ENCODE measurements at regions not wholly inside any gene's neighbourhood (a gene's known extent, or its start where the extent isn't known, plus 50 kb on each side); places are given as distances from the start of the nearest gene placed in this dataset.

DNA sequence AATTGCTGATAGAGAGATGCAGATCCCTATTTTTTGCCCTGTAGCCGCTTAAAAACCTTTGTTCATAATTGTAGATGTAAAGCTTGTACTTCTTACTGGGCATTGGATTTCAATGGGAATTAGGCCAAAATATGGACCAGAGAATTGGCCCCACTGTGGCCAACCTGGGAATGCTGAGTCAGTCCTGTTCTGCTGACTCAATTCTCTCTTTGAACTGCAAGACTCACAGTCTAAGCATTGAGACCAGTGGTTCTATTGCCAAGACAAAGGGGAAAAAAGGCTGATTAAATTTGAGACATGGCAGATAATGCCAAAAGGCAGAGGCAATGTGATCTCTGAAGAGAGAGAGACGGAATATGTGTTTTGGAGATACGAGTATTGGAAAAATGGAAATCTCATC is 72.5 kb upstream of the UBL3 start:
- H3K9ac ChIP-seq (ENCODE audit: insufficient read depth in 1 of 2, low read depth in 2 of 2, low read length in 2 of 2), result no peak overlapping the region
- no peaks in the 10 kb centered on the region for H3K27me3 ChIP-seq (ENCODE audit: control insufficient read depth in 2 of 2, insufficient read depth in 2 of 2, low read length in 2 of 2)
- H3K4me1 ChIP-seq (replicated peaks in 1 of 2; ENCODE audit: control insufficient read depth in 2 of 2, insufficient read depth in 2 of 2, low read length in 2 of 2), result no peaks in the 10 kb centered on the region; a peak in 2 of 5 replicates
- no peaks in the 10 kb centered on the region for H3K36me3 ChIP-seq (ENCODE audit: control insufficient read depth, insufficient read depth, low read length)
- no peak for DNase-seq (ENCODE audit: extremely low read depth in 1 of 4, low spot score in 3 of 4)
- H4K20me1 ChIP-seq (replicated peaks; ENCODE audit: control insufficient read depth, insufficient read depth, low read length), result no peaks in the 10 kb centered on the region
- ATAC-seq, result no peak
- WGBS (ENCODE audit: insufficient coverage, low coverage, missing lambda C conversion rate), result 59% methylated on average over 3 of the region's 3 CpGs
- H2AFZ ChIP-seq (ENCODE audit: low read depth, low read length), result no peak overlapping the region
- no peak overlapping the region for H3K4me3 ChIP-seq
- ChIA-PET POLR2A (interaction anchor here (1.7 kb wide), 1 partner anchor 10 kb away, joined by 4 read pairs; no protein-coding TSS in a partner anchor), CTCF (ENCODE audit: low intra/inter-chr PET ratio) (no interaction called here)
- no peaks in the 10 kb centered on the region for H3K79me2 ChIP-seq (ENCODE audit: control insufficient read depth, insufficient read depth, low read length)
- in situ Hi-C loops (cut with MboI) (no loop called here), intact Hi-C loops (cut with micrococcal nuclease) (no loop called here)
- H3K4me2 ChIP-seq (ENCODE audit: insufficient read depth, low read length), result no peak overlapping the region
- no peaks in the 10 kb centered on the region for H3K9me1 ChIP-seq (ENCODE audit: control insufficient read depth, insufficient read depth, low read length)
- BruUV-seq (replicated peaks), result no TSS peak
- no peak overlapping the region for H3K27ac ChIP-seq (ENCODE audit: extremely low read depth, low read depth, low read length)
- no peaks in the 10 kb centered on the region for H3K9me3 ChIP-seq (replicated peaks; ENCODE audit: control insufficient read depth, insufficient read depth, low read depth, low read length)
- FAIRE-seq, result no peak
- TF ChIP-seq POLR2H (tag; IDR thresholded peaks at IDR 0.05; ENCODE audit: low read depth) (no peak), CSDE1 (IDR thresholded peaks at IDR 0.05) (no peak), CHCHD3 (CRISPR knock-in tag; IDR thresholded peaks at IDR 0.05) (no peak), MTA2 (IDR thresholded peaks at IDR 0.05; ENCODE audit: low read depth) (no peak), ASH1L (IDR thresholded peaks at IDR 0.05; ENCODE audit: borderline replicate concordance, low read depth, partially characterized antibody) (no peak), TARDBP (IDR thresholded peaks at IDR 0.05) (no peak), BRD4 (IDR thresholded peaks at IDR 0.05) (no peak), OTX1 (CRISPR knock-in tag; IDR thresholded peaks at IDR 0.05) (no peak), ZNF133 (CRISPR knock-in tag; IDR thresholded peaks at IDR 0.05) (no peak), C11orf30 (IDR thresholded peaks at IDR 0.05; ENCODE audit: low read depth) (peak; percentile 37; the same call in 1 of the 2 replicates), BACH1 (tag; IDR thresholded peaks at IDR 0.05) (peak; percentile 63; the same call in 1 of the 2 replicates), SRSF3 (IDR thresholded peaks at IDR 0.05; ENCODE audit: insufficient read depth, low read length) (no peak), PML (IDR thresholded peaks at IDR 0.05; ENCODE audit: low read length) (no peak), CHD1 (IDR thresholded peaks at IDR 0.05; ENCODE audit: low read length) (no peak)
- TF ChIP-seq, protein P1, sequence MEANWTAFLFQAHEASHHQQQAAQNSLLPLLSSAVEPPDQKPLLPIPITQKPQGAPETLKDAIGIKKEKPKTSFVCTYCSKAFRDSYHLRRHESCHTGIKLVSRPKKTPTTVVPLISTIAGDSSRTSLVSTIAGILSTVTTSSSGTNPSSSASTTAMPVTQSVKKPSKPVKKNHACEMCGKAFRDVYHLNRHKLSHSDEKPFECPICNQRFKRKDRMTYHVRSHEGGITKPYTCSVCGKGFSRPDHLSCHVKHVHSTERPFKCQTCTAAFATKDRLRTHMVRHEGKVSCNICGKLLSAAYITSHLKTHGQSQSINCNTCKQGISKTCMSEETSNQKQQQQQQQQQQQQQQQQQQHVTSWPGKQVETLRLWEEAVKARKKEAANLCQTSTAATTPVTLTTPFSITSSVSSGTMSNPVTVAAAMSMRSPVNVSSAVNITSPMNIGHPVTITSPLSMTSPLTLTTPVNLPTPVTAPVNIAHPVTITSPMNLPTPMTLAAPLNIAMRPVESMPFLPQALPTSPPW (CRISPR knock-in tag; IDR thresholded peaks at IDR 0.05), result no peak
- TF ChIP-seq, protein P2, sequence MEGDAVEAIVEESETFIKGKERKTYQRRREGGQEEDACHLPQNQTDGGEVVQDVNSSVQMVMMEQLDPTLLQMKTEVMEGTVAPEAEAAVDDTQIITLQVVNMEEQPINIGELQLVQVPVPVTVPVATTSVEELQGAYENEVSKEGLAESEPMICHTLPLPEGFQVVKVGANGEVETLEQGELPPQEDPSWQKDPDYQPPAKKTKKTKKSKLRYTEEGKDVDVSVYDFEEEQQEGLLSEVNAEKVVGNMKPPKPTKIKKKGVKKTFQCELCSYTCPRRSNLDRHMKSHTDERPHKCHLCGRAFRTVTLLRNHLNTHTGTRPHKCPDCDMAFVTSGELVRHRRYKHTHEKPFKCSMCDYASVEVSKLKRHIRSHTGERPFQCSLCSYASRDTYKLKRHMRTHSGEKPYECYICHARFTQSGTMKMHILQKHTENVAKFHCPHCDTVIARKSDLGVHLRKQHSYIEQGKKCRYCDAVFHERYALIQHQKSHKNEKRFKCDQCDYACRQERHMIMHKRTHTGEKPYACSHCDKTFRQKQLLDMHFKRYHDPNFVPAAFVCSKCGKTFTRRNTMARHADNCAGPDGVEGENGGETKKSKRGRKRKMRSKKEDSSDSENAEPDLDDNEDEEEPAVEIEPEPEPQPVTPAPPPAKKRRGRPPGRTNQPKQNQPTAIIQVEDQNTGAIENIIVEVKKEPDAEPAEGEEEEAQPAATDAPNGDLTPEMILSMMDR (IDR thresholded peaks at IDR 0.05 in 2 of 3, conservative IDR thresholded peaks at IDR 0.05 in 1 of 3; ENCODE audit: insufficient read depth in 2 of 3, low read depth in 1 of 3, low read length in 3 of 3), result no peak
- TF ChIP-seq, protein P3, sequence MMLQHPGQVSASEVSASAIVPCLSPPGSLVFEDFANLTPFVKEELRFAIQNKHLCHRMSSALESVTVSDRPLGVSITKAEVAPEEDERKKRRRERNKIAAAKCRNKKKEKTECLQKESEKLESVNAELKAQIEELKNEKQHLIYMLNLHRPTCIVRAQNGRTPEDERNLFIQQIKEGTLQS (IDR thresholded peaks at IDR 0.05), result no peak
- TF ChIP-seq, protein P3 (CRISPR knock-in tag; conservative IDR thresholded peaks at IDR 0.05), result no peak
- TF ChIP-seq, protein P4, sequence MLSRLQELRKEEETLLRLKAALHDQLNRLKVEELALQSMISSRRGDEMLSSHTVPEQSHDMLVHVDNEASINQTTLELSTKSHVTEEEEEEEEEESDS (CRISPR knock-in tag; IDR thresholded peaks at IDR 0.05), result no peak
- TF ChIP-seq, protein P5, sequence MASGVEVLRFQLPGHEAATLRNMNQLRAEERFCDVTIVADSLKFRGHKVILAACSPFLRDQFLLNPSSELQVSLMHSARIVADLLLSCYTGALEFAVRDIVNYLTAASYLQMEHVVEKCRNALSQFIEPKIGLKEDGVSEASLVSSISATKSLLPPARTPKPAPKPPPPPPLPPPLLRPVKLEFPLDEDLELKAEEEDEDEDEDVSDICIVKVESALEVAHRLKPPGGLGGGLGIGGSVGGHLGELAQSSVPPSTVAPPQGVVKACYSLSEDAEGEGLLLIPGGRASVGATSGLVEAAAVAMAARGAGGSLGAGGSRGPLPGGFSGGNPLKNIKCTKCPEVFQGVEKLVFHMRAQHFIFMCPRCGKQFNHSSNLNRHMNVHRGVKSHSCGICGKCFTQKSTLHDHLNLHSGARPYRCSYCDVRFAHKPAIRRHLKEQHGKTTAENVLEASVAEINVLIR (CRISPR knock-in tag; IDR thresholded peaks at IDR 0.05), result no peak
